H1 (cell line): ENCODE measurements at regions not wholly inside any gene's neighbourhood (a gene's known extent, or its start where the extent isn't known, plus 50 kb on each side); places are given as distances from the start of the nearest gene placed in this dataset.

Source experiments
- CTCF ChIA-PET: fragments of 300-600 bp; sonication (Branson Sonifier 250); formaldehyde crosslinking; loops from one replicate; lab custom pipeline; 2021; ENCODE audit not compliant: partially characterized antibody; lab: Charles Lee
- POLR2A ChIA-PET: fragments of 300-600 bp; sonication (Branson Sonifier 250); formaldehyde crosslinking; loops from one replicate; lab custom pipeline; 2021; ENCODE audit warnings: inconsistent platforms; ENCODE audit not compliant: partially characterized antibody; lab: Charles Lee
- DNase-seq, 2 experiments: peaks; one replicate each; pipeline versions ENCODE4 v3.0.0 to v3.0.0-alpha.2; 2010 to 2022; ENCODE audit warnings: low spot score in 2 of 2, low read depth in 1 of 2, mixed read lengths in 1 of 2
- FAIRE-seq: peaks from 2 replicates; lab custom pipeline; 2011; peaks lifted over from hg19 to GRCh38; lab: Jason Lieb, UNC
- H2AFZ ChIP-seq: 2 replicates; pipeline ENCODE4 v1.8.1; 2012; ENCODE audit warnings: low read length, inconsistent platforms
- H2AK5ac ChIP-seq: 2 replicates; pipeline ENCODE4 v1.6.1; 2013; ENCODE audit warnings: low read depth, low read length
- H2BK120ac ChIP-seq: replicated peaks from 2 replicates; pipeline ENCODE3; 2013; ENCODE audit warnings: low read depth, low read length, inconsistent platforms
- H2BK12ac ChIP-seq: 2 replicates; pipeline ENCODE4 v1.6.1; 2013; ENCODE audit warnings: low read depth, low read length
- H2BK15ac ChIP-seq: 2 replicates; pipeline ENCODE4 v1.6.1; 2013; ENCODE audit warnings: low read length
- H2BK20ac ChIP-seq: 2 replicates; pipeline ENCODE4 v1.6.1; 2013; ENCODE audit warnings: low read length
- H2BK5ac ChIP-seq: 2 replicates; pipeline ENCODE4 v1.6.1; 2013; ENCODE audit warnings: low read depth, low read length
- H3K14ac ChIP-seq: 2 replicates; pipeline ENCODE4 v1.6.1; 2013; ENCODE audit warnings: inconsistent platforms; ENCODE audit not compliant: insufficient read length
- H3K18ac ChIP-seq: 2 replicates; pipeline ENCODE4 v1.6.1; 2013; ENCODE audit warnings: low read length; ENCODE audit errors: extremely low read depth
- H3K23ac ChIP-seq: 2 replicates; pipeline ENCODE4 v1.6.1; 2013; ENCODE audit warnings: inconsistent platforms; ENCODE audit not compliant: insufficient read length
- H3K23me2 ChIP-seq: 2 replicates; pipeline ENCODE4 v1.6.1; 2013; ENCODE audit warnings: low read depth, low read length
- H3K27ac ChIP-seq: 2 replicates; pipeline ENCODE4 v1.6.1; 2011; ENCODE audit warnings: low read depth, low read length, inconsistent platforms
- H3K27me3 ChIP-seq, 4 experiments: replicated peaks in 1 of 4; 1 replicate in 1 of 4; 2 replicates in 3 of 4; pipeline versions ENCODE4 v1.6.1 to v1.8.1; 2011 to 2013; ENCODE audit warnings: low read length in 3 of 4, mild to moderate bottlenecking in 3 of 4, inconsistent platforms in 2 of 4, mixed read lengths in 2 of 4, moderate library complexity in 1 of 4; ENCODE audit not compliant: control insufficient read depth in 3 of 4, insufficient read depth in 3 of 4; ENCODE audit errors: extremely low read depth in 1 of 4
- H3K36me3 ChIP-seq, 4 experiments: 2 replicates each; pipeline versions ENCODE4 v1.6.1 to v1.8.1; 2011 to 2013; ENCODE audit warnings: mild to moderate bottlenecking in 4 of 4, low read length in 3 of 4, moderate library complexity in 2 of 4, control low read depth in 1 of 4, inconsistent platforms in 1 of 4; ENCODE audit not compliant: insufficient read depth in 4 of 4, control insufficient read depth in 2 of 4
- H3K4ac ChIP-seq: replicated peaks from 2 replicates; pipeline ENCODE3; 2013; ENCODE audit warnings: low read length, low read depth, mixed read lengths, inconsistent platforms; ENCODE audit not compliant: insufficient read length
- H3K4me1 ChIP-seq, 4 experiments: replicated peaks in 1 of 4; 1 replicate in 1 of 4; 2 replicates in 3 of 4; pipeline versions ENCODE4 v1.6.1 to v1.8.1; 2011 to 2013; ENCODE audit warnings: low read length in 3 of 4, inconsistent platforms in 2 of 4, mixed read lengths in 1 of 4; ENCODE audit not compliant: insufficient read depth in 4 of 4, control insufficient read depth in 3 of 4
- H3K4me2 ChIP-seq, 2 experiments: 2 replicates each; pipeline versions ENCODE4 v1.6.1 to v1.8.1; 2011 to 2013; ENCODE audit warnings: low read depth in 2 of 2, low read length in 2 of 2, control low read depth in 1 of 2, inconsistent platforms in 1 of 2, mild to moderate bottlenecking in 1 of 2; ENCODE audit not compliant: insufficient read depth in 1 of 2
- H3K4me3 ChIP-seq, 4 experiments: fragments of 200-600, 300-600 bp in 1 of 4; sonication (generic), shearing (Covaris generic), sonication (Bioruptor Twin) in 1 of 4; 2 replicates each; pipeline versions ENCODE4 v1.5.1 to v1.8.1; 2011 to 2016; ENCODE audit warnings: low read length in 4 of 4, low read depth in 3 of 4, control low read depth in 2 of 4, inconsistent platforms in 2 of 4, mild to moderate bottlenecking in 2 of 4, mixed read lengths in 1 of 4, moderate library complexity in 1 of 4; ENCODE audit not compliant: insufficient read depth in 2 of 4; ENCODE audit errors: extremely low read depth in 1 of 4
- H3K56ac ChIP-seq: replicated peaks from 2 replicates; pipeline ENCODE3; 2013; ENCODE audit warnings: low read depth, mild to moderate bottlenecking, mixed read lengths, low read length, inconsistent platforms; ENCODE audit not compliant: insufficient read length
- H3K79me1 ChIP-seq: 2 replicates; pipeline ENCODE4 v1.6.1; 2013; ENCODE audit warnings: low read depth, low read length, control low read depth
- H3K79me2 ChIP-seq, 2 experiments: 2 replicates each; pipeline versions ENCODE4 v1.6.1 to v1.8.1; 2012 to 2013; ENCODE audit warnings: low read length in 2 of 2, mild to moderate bottlenecking in 2 of 2, inconsistent platforms in 1 of 2; ENCODE audit not compliant: insufficient read depth in 2 of 2, control insufficient read depth in 1 of 2
- H3K9ac ChIP-seq, 4 experiments: replicated peaks in 1 of 4; 1 replicate in 1 of 4; 2 replicates in 3 of 4; pipeline versions ENCODE4 v1.6.1 to v1.8.1; 2011 to 2013; ENCODE audit warnings: low read depth in 3 of 4, low read length in 3 of 4, control low read depth in 2 of 4, mild to moderate bottlenecking in 2 of 4, moderate library complexity in 2 of 4, inconsistent platforms in 1 of 4; ENCODE audit errors: extremely low read depth in 1 of 4
- H3K9me3 ChIP-seq, 2 experiments: 2 replicates each; pipeline versions ENCODE4 v1.6.1 to v1.8.1; 2012 to 2013; ENCODE audit warnings: mild to moderate bottlenecking in 2 of 2, moderate library complexity in 2 of 2, control low read depth in 1 of 2, inconsistent platforms in 1 of 2, low read depth in 1 of 2, low read length in 1 of 2, mixed read lengths in 1 of 2; ENCODE audit not compliant: insufficient read depth in 2 of 2
- H4K20me1 ChIP-seq, 2 experiments: replicated peaks in 1 of 2; 2 replicates each; pipeline versions ENCODE3 to v1.8.1; 2011 to 2013; ENCODE audit warnings: inconsistent platforms in 2 of 2, low read length in 2 of 2, mild to moderate bottlenecking in 1 of 2; ENCODE audit not compliant: insufficient read depth in 2 of 2, control insufficient read depth in 1 of 2
- H4K5ac ChIP-seq: 2 replicates; pipeline ENCODE4 v1.6.1; 2013; ENCODE audit warnings: low read length, low read depth, mixed read lengths, inconsistent platforms; ENCODE audit not compliant: insufficient read length
- H4K8ac ChIP-seq: 2 replicates; pipeline ENCODE4 v1.8.0; 2013; ENCODE audit warnings: mild to moderate bottlenecking, moderate library complexity, low read length, inconsistent platforms; ENCODE audit not compliant: insufficient read depth; ENCODE audit errors: extremely low read depth
- H4K91ac ChIP-seq: replicated peaks from 2 replicates; pipeline ENCODE3; 2013; ENCODE audit warnings: low read length, mixed read lengths, inconsistent platforms; ENCODE audit not compliant: insufficient read length
- HDAC2 ChIP-seq, 2 experiments: fragments of 300-600 bp in 1 of 2; sonication (generic) in 1 of 2; IDR thresholded peaks; 2 replicates each; pipeline ENCODE4 v1.6.1; 2011 to 2012; ENCODE audit warnings: low read depth in 2 of 2, low read length in 2 of 2, mild to moderate bottlenecking in 2 of 2, moderate library complexity in 2 of 2, borderline replicate concordance in 1 of 2, inconsistent platforms in 1 of 2
- SIX5 ChIP-seq: IDR thresholded peaks from 2 replicates; pipeline ENCODE4 v1.6.1; 2011; ENCODE audit warnings: mild to moderate bottlenecking, low read depth, low read length
- WGBS, 2 experiments: shearing (Covaris generic) in 1 of 2; methylation state at CpG; one replicate each; pipeline versions ENCODE4 v1.1.6 to v1.1.7; 2013 to 2015; ENCODE audit warnings: low lambda C conversion rate in 2 of 2, mixed read lengths in 2 of 2, inconsistent platforms in 1 of 2, low coverage in 1 of 2, missing lambda C conversion rate in 1 of 2; ENCODE audit not compliant: insufficient replicate concordance in 2 of 2, insufficient coverage in 1 of 2, insufficient read length in 1 of 2; ENCODE audit errors: extremely low coverage in 1 of 2, missing lambda C conversion rate in 1 of 2; 5-methylcytosine and 5-hydroxymethylcytosine counted together

DNA sequence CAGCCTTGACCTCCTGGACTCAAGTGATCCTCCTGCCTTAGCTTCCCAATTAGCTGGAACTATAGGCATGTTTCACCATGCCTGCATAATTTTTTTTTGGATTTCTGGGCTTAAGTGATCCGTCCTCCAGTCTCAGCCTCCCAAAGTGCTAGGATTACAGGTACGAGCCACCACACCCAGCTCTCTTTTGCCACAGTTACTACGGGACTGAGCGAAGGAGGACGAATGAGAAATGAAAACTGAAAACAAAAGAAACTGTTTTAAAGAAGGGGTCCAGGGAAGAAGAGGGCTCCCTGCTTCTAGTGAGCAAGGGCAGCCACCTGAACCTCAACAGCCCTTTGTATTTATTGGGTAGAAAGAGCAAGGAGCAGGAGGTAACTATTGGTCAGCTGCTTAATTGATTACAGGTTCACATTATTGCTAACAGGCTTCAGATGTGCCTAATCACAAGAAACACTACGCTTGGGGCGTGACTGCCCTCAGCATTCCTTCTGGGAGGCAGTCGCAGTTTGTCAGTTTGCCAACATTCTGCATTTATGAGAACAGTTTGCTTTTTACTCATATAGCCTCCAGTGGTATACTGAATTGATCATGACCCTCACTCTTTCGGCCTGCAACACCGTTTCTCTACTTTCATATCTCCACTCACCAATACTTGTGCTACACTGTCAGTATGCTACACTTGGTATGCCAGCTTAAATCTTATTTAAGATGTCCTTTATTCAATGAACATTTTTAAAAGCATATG is 676.8 kb downstream of the DNAJB9 start:
- Histone ChIP-seq H3K4me2 (no peak overlapping the region), H4K8ac (no peak overlapping the region), H2BK20ac (no peak overlapping the region), H3K18ac (no peak overlapping the region), H3K4ac (no peak overlapping the region), H3K4me1 (no peaks in the 10 kb centered on the region), H3K27me3 (no peaks in the 10 kb centered on the region), H3K23ac (no peak overlapping the region), H2AK5ac (no peak overlapping the region), H3K79me2 (no peaks in the 10 kb centered on the region), H3K27ac (no peak overlapping the region), H3K79me1 (no peaks in the 10 kb centered on the region), H3K14ac (no peak overlapping the region), H2BK120ac (no peak overlapping the region), H2BK12ac (no peak overlapping the region), H3K9me3 (no peaks in the 10 kb centered on the region), H3K9ac (no peak overlapping the region), H2AFZ (no peak overlapping the region), H3K4me3 (no peak overlapping the region), H3K23me2 (no peaks in the 10 kb centered on the region), H3K36me3 (no peaks in the 10 kb centered on the region), H2BK5ac (no peak overlapping the region), H4K91ac (no peak overlapping the region), H3K56ac (no peak overlapping the region), H4K20me1 (no peaks in the 10 kb centered on the region), H4K5ac (no peak overlapping the region), H2BK15ac (no peak overlapping the region)
- POLR2A ChIA-PET, result no interaction called here
- DNase-seq, result no peak
- TF ChIP-seq HDAC2 (IDR thresholded peaks at IDR 0.05; ENCODE audit: borderline replicate concordance in 1 of 2, low read depth in 2 of 2, low read length in 2 of 2), result no peak
- TF ChIP-seq SIX5, result no peak
- FAIRE-seq, result no peak
- CTCF ChIA-PET, result no interaction called here
- WGBS, 2 experiments, result 75% methylated on average over 9 of the region's 10 CpGs; no CpG with 5 or more reads in 1 of the 2 experiments
